ENCODE measurements at regions not wholly inside any gene's neighbourhood (a gene's known extent, or its start where the extent isn't known, plus 50 kb on each side); places are given as distances from the start of the nearest gene placed in this dataset.
"Not testable (repeated sequence)": the region's sequence is repeated elsewhere in the genome, so short reads cannot be mapped to it uniquely, and the experiment has no call there.

- no peak for DNase-seq
- intact Hi-C loops (cut with DNase I) = no loop called here
These were observed 931.4 kb downstream of the IPMK start for GRCh38 chr10:57336341-57336740.

GRCh38 chr10:57334523-57334922 is 933.2 kb downstream of the IPMK start:
- no peak for DNase-seq
- intact Hi-C loops (cut with DNase I) = no loop called here

- DNase-seq = no peak
- intact Hi-C loops (cut with DNase I) = no loop called here
These were observed 933.8 kb downstream of the IPMK start for GRCh38 chr10:57333880-57334279.

GRCh38 chr10:57321400-57321854 is 946.3 kb downstream of the IPMK start:
- intact Hi-C loops (cut with DNase I); DNase-seq: not testable (repeated sequence)

GRCh38 chr10:57320416-57320815 is 947.3 kb downstream of the IPMK start:
- no peak for DNase-seq
- intact Hi-C loops (cut with DNase I) = no loop called here

GRCh38 chr10:57314046-57314445 is 953.0 kb upstream of the ZWINT start:
- DNase-seq = peak in 1 of 42 donors; percentile 4
- intact Hi-C loops (cut with DNase I) = no loop called here

GRCh38 chr10:57303566-57303965 is 942.5 kb upstream of the ZWINT start:
- intact Hi-C loops (cut with DNase I) = no loop called here
- DNase-seq = peak in 7 of 42 donors; percentile 2 to 26 (median 9)

GRCh38 chr10:57300718-57301117 is 939.7 kb upstream of the ZWINT start:
- intact Hi-C loops (cut with DNase I) = no loop called here

GRCh38 chr10:57294698-57295097 is 933.6 kb upstream of the ZWINT start:
- intact Hi-C loops (cut with DNase I) = no loop called here
- no peak for DNase-seq

More at GRCh38 chr10:57300718-57301117, 939.7 kb upstream of the ZWINT start:
- no peak for DNase-seq

GRCh38 chr10:57288754-57289153 is 927.7 kb upstream of the ZWINT start:
- DNase-seq = no peak
- intact Hi-C loops (cut with DNase I) = no loop called here

GRCh38 chr10:57262892-57263291 is 901.8 kb upstream of the ZWINT start:
- intact Hi-C loops (cut with DNase I) = no loop called here
- no peak for DNase-seq

- intact Hi-C loops (cut with DNase I) = no loop called here
- DNase-seq = no peak
These were observed 899.1 kb upstream of the ZWINT start for GRCh38 chr10:57260175-57260574.

GRCh38 chr10:57249615-57250281 is 888.7 kb upstream of the ZWINT start:
- DNase-seq = no peak
- intact Hi-C loops (cut with DNase I) = no loop called here

GRCh38 chr10:57247271-57247670 is 886.2 kb upstream of the ZWINT start:
- no peak for DNase-seq
- intact Hi-C loops (cut with DNase I) = no loop called here

GRCh38 chr10:57225920-57226319 is 864.9 kb upstream of the ZWINT start:
- no peak for DNase-seq
- intact Hi-C loops (cut with DNase I) = no loop called here

GRCh38 chr10:57224811-57225210 is 863.8 kb upstream of the ZWINT start:
- DNase-seq = no peak
- intact Hi-C loops (cut with DNase I) = no loop called here

- intact Hi-C loops (cut with DNase I) = no loop called here
- no peak for DNase-seq
These were observed 861.5 kb upstream of the ZWINT start for GRCh38 chr10:57222603-57223002.

- DNase-seq = no peak
- intact Hi-C loops (cut with DNase I) = no loop called here
These were observed 861.1 kb upstream of the ZWINT start for GRCh38 chr10:57222129-57222528.

- intact Hi-C loops (cut with DNase I) = no loop called here
- DNase-seq = no peak
These were observed 860.6 kb upstream of the ZWINT start for GRCh38 chr10:57221674-57222073.

- intact Hi-C loops (cut with DNase I) = no loop called here
- DNase-seq = no peak
These were observed 857.3 kb upstream of the ZWINT start for GRCh38 chr10:57218382-57218781.

GRCh38 chr10:57202356-57202755 is 841.3 kb upstream of the ZWINT start:
- intact Hi-C loops (cut with DNase I) = no loop called here
- DNase-seq = no peak

GRCh38 chr10:57188846-57189245 is 827.8 kb upstream of the ZWINT start:
- intact Hi-C loops (cut with DNase I) = no loop called here
- no peak for DNase-seq
